Caco-2 (cell line): ENCODE measurements at regions not wholly inside any gene's neighbourhood (a gene's known extent, or its start where the extent isn't known, plus 50 kb on each side); places are given as distances from the start of the nearest gene placed in this dataset.
A peak's percentile ranks its signal among the peaks of the same experiment; 100 is the strongest.

Source experiments
- BruUV-seq: library from RNA; stranded (reverse); fragments of 400-500 nt; replicated peaks from 2 replicates; lab custom pipeline; 2021; lab: Mats Ljungman, UMichigan
- CTCF ChIA-PET: fragments of 300-600 bp; sonication (Branson Sonifier 250); formaldehyde crosslinking; loops from one replicate; lab custom pipeline; 2022; ENCODE audit warnings: antibody characterized with exemption; lab: Charles Lee
- POLR2A ChIA-PET: fragments of 300-600 bp; sonication (Branson Sonifier 250); formaldehyde crosslinking; loops from one replicate; lab custom pipeline; 2022; ENCODE audit warnings: antibody characterized with exemption; lab: Charles Lee
- DNase-seq, 2 experiments: peaks; one replicate each; pipeline versions ENCODE4 v3.0.0 to v3.0.0-alpha.2; 2020 to 2022
- H3K27me3 ChIP-seq: replicated peaks from 2 replicates; pipeline ENCODE4 v1.6.0; 2011; ENCODE audit warnings: low read length; ENCODE audit not compliant: control insufficient read depth, insufficient read depth
- H3K36me3 ChIP-seq: 2 replicates; pipeline ENCODE4 v1.5.1; 2011; ENCODE audit warnings: low read length; ENCODE audit not compliant: control insufficient read depth, insufficient read depth
- H3K4me1 ChIP-seq: fragments of 250-450 bp; sonication (Bioruptor Pico); 2 replicates; pipeline ENCODE4 v1.5.1; 2020; ENCODE audit warnings: mild to moderate bottlenecking
- H3K4me3 ChIP-seq: 2 replicates; pipeline ENCODE4 v1.5.1; 2011; ENCODE audit warnings: low read depth, mild to moderate bottlenecking, control low read depth, low read length
- H3K9me3 ChIP-seq: fragments of 250-450 bp; sonication (Bioruptor Pico); 2 replicates; pipeline ENCODE4 v1.5.1; 2020; ENCODE audit warnings: mild to moderate bottlenecking, moderate library complexity
- H3K27ac Mint-ChIP-seq: one replicate; pipeline ENCODE4 v1.8.0; 2022; ENCODE audit warnings: mixed read lengths; ENCODE audit not compliant: unreplicated experiment
- H3K27me3 Mint-ChIP-seq: one replicate; pipeline ENCODE4 v1.8.0; 2022; ENCODE audit warnings: mixed read lengths; ENCODE audit not compliant: insufficient read depth, unreplicated experiment
- H3K36me3 Mint-ChIP-seq: one replicate; pipeline ENCODE4 v1.8.0; 2022; ENCODE audit warnings: mild to moderate bottlenecking, mixed read lengths; ENCODE audit not compliant: insufficient read depth, unreplicated experiment
- H3K4me1 Mint-ChIP-seq: one replicate; pipeline ENCODE4 v1.8.0; 2022; ENCODE audit warnings: low read depth, mixed read lengths; ENCODE audit not compliant: unreplicated experiment
- H3K4me3 Mint-ChIP-seq: one replicate; pipeline ENCODE4 v1.8.0; 2022; ENCODE audit warnings: mild to moderate bottlenecking, moderate library complexity, mixed read lengths; ENCODE audit not compliant: unreplicated experiment
- H3K9me3 Mint-ChIP-seq: one replicate; pipeline ENCODE4 v1.8.0; 2022; ENCODE audit warnings: mixed read lengths; ENCODE audit not compliant: unreplicated experiment
- intact Hi-C: fragments of 100-400 bp; cut with micrococcal nuclease; formaldehyde crosslinking; loops from one replicate; pipeline ENCODE4 v1.10.0; 2022; ENCODE audit not compliant: unreplicated experiment
- TF ChIP-seq, protein P1 (sequence below), 2 experiments: fragments of 200-600 bp in 1 of 2; IDR thresholded peaks; 1 replicate in 1 of 2; 2 replicates in 1 of 2; pipeline versions ENCODE4 v1.5.1 to v1.8.0; 2011 to 2022; ENCODE audit warnings: antibody characterized with exemption in 1 of 2, control low read depth in 1 of 2, inconsistent platforms in 1 of 2, low read depth in 1 of 2, low read length in 1 of 2, mild to moderate bottlenecking in 1 of 2, moderate library complexity in 1 of 2; ENCODE audit not compliant: insufficient read depth in 1 of 2, severe bottlenecking in 1 of 2, unreplicated experiment in 1 of 2

DNA sequence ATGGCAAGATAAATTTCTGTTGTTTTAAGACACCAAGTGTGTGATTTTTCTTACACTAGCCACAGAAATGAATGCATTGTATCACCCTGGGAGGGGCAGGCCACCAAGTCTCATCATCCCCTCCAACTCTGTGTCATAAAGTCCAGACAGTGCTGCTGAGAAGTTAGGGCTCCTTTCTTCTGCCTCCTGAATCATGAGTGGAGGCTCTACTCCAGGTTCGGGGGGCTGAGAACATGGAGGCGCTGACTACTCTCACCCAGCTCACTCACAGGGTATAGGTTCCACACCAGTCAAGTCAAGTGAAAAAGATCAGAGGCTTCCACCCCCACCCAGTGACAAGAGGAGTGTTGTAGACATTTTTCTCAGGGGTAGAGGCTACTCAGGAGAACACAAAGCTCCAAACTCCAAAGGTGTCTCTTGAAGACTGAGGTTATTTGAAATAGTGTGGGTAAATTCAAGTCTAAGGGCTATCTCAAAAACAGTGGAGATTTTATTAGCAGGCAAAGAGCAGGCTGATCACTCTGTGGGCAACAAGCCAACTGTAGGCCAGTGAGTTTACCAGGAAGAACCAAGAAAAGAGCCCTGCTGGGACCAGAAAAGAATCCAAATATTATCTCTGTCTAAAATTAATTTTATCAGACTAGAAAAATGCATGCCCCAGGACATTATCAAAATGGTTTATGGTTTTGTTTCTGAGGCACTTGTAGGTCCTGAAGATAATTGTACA, 118.6 kb upstream of the RET start:
- Mint-ChIP-seq H3K4me1 (no peaks in the 10 kb centered on the region), H3K36me3 (no peaks in the 10 kb centered on the region), H3K27me3 (peaks cover 6% of the 10 kb centered on the region), H3K4me3 (no peak overlapping the region), H3K27ac (no peak overlapping the region), H3K9me3 (no peaks in the 10 kb centered on the region)
- Histone ChIP-seq H3K36me3 (no peaks in the 10 kb centered on the region), H3K4me3 (no peak overlapping the region), H3K4me1 (no peaks in the 10 kb centered on the region), H3K27me3 (no peaks in the 10 kb centered on the region), H3K9me3 (no peaks in the 10 kb centered on the region; the same call in 1 of the 2 replicates)
- ChIA-PET CTCF (no interaction called here), POLR2A (no interaction called here)
- no TSS peak for BruUV-seq
- no peak for DNase-seq
- TF ChIP-seq, protein P1, sequence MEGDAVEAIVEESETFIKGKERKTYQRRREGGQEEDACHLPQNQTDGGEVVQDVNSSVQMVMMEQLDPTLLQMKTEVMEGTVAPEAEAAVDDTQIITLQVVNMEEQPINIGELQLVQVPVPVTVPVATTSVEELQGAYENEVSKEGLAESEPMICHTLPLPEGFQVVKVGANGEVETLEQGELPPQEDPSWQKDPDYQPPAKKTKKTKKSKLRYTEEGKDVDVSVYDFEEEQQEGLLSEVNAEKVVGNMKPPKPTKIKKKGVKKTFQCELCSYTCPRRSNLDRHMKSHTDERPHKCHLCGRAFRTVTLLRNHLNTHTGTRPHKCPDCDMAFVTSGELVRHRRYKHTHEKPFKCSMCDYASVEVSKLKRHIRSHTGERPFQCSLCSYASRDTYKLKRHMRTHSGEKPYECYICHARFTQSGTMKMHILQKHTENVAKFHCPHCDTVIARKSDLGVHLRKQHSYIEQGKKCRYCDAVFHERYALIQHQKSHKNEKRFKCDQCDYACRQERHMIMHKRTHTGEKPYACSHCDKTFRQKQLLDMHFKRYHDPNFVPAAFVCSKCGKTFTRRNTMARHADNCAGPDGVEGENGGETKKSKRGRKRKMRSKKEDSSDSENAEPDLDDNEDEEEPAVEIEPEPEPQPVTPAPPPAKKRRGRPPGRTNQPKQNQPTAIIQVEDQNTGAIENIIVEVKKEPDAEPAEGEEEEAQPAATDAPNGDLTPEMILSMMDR (IDR thresholded peaks at IDR 0.05; ENCODE audit: insufficient read depth in 1 of 2, low read depth in 1 of 2, low read length in 1 of 2, severe bottlenecking in 1 of 2, unreplicated experiment in 1 of 2): no peak
- intact Hi-C loops: no loop called here

DNA sequence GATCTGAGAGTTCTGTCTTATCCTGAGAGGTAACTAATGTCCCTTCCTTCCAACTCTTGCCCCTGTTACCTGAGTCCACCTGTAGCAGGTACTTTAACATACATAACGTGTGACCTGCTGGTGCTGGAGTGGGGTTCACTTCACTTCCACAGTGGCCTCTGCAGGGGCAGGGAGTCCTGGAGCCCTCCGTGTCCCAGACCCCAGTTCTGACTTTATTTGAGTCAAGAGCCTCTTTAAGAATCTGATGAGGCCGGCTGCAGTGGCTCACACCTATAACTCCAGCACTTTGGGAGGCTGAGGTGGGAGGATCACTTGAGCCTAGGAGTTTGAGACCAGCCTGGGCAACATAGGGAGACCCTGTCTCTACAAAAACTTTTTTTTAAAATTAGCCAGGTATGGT, 117.0 kb upstream of the RET start:
- intact Hi-C loops: no loop called here
- Mint-ChIP-seq H3K27ac (no peak overlapping the region), H3K4me3 (no peak overlapping the region), H3K9me3 (no peaks in the 10 kb centered on the region), H3K36me3 (no peaks in the 10 kb centered on the region), H3K4me1 (no peaks in the 10 kb centered on the region), H3K27me3 (peaks cover 9% of the 10 kb centered on the region)
- Histone ChIP-seq H3K27me3 (no peaks in the 10 kb centered on the region), H3K4me3 (no peak overlapping the region), H3K36me3 (no peaks in the 10 kb centered on the region), H3K9me3 (no peaks in the 10 kb centered on the region; the same call in 1 of the 2 replicates), H3K4me1 (no peaks in the 10 kb centered on the region)
- TF ChIP-seq, protein P1 (IDR thresholded peaks at IDR 0.05; ENCODE audit: insufficient read depth in 1 of 2, low read depth in 1 of 2, low read length in 1 of 2, severe bottlenecking in 1 of 2, unreplicated experiment in 1 of 2): no peak
- no peak for DNase-seq
- BruUV-seq: no TSS peak
- ChIA-PET POLR2A (no interaction called here), CTCF (interaction anchor here (0.6 kb wide), 1 partner anchor 244 kb away, joined by 5 read pairs; no protein-coding TSS in a partner anchor)

DNA sequence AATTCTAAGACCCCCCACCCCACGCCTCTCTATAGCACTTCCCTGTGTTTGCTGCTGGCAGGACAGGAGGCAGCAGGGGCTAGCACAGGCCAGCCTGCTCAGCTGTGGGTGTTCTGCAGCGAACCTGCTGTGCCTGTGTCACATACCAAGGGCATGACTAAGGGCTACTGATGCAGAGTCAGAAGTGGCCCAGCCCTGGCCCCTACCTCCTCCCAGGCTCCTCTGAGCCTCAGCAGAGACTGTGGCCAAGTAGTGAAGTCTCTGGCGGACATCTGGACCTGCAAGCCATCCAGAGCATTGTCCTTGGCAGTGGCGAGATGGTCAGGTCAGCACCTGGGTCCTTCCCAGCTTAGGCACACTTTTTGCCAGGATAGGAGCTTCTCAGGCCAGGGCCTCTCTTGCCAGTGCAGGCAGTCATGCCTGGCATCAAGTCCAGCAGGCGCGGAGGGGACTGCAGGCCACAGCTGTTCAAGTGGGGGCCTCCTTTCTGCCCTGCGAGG, 116.3 kb upstream of the RET start:
- Histone ChIP-seq H3K36me3 (no peaks in the 10 kb centered on the region), H3K9me3 (no peaks in the 10 kb centered on the region; the same call in 1 of the 2 replicates), H3K4me1 (no peaks in the 10 kb centered on the region), H3K27me3 (no peaks in the 10 kb centered on the region), H3K4me3 (no peak overlapping the region)
- peaks cover 12% of the 10 kb centered on the region for H3K27me3 Mint-ChIP-seq
- DNase-seq: peak; percentile 27 to 41
- CTCF ChIA-PET: interaction anchor here (0.6 kb wide), 1 partner anchor 244 kb away, joined by 5 read pairs; no protein-coding TSS in a partner anchor
- H3K36me3 Mint-ChIP-seq: no peaks in the 10 kb centered on the region
- no peaks in the 10 kb centered on the region for H3K9me3 Mint-ChIP-seq
- H3K4me3 Mint-ChIP-seq: no peak overlapping the region
- H3K27ac Mint-ChIP-seq: no peak overlapping the region
- intact Hi-C loops: no loop called here
- no peaks in the 10 kb centered on the region for H3K4me1 Mint-ChIP-seq
- TF ChIP-seq, protein P1 (IDR thresholded peaks at IDR 0.05; ENCODE audit: insufficient read depth in 1 of 2, low read depth in 1 of 2, low read length in 1 of 2, severe bottlenecking in 1 of 2, unreplicated experiment in 1 of 2): no peak
- POLR2A ChIA-PET: no interaction called here
- BruUV-seq: no TSS peak
